ENCODE measurements at regions not wholly inside any gene's neighbourhood (a gene's known extent, or its start where the extent isn't known, plus 50 kb on each side); places are given as distances from the start of the nearest gene placed in this dataset.

- DNase-seq = no peak
Measured at GRCh38 chr14:101048766-101049165, 145.2 kb upstream of the RTL1 start.

GRCh38 chr14:101049511-101049910 lies 146.0 kb upstream of the RTL1 start:
- DNase-seq = no peak

GRCh38 chr14:101049942-101050341 lies 146.4 kb upstream of the RTL1 start:
- DNase-seq = no peak

- no peak for DNase-seq
Measured at GRCh38 chr14:101050901-101051490, 147.5 kb upstream of the RTL1 start.

- no peak for DNase-seq
Measured at GRCh38 chr14:101054671-101055070, 151.1 kb upstream of the RTL1 start.

- no peak for DNase-seq
Measured at GRCh38 chr14:101055106-101055662, 151.7 kb upstream of the RTL1 start.

- no peak for DNase-seq
Measured at GRCh38 chr14:101055776-101056374, 152.4 kb upstream of the RTL1 start.

GRCh38 chr14:101056446-101056845 lies 152.9 kb upstream of the RTL1 start:
- DNase-seq = no peak

GRCh38 chr14:101057394-101057793 lies 153.9 kb upstream of the RTL1 start:
- DNase-seq = no peak

- no peak for DNase-seq
Measured at GRCh38 chr14:101058571-101058970, 155.0 kb upstream of the RTL1 start.

GRCh38 chr14:101060171-101060601 lies 156.7 kb upstream of the RTL1 start:
- DNase-seq = no peak

GRCh38 chr14:101061411-101062064 lies 158.0 kb upstream of the RTL1 start:
- DNase-seq = no peak

- no peak for DNase-seq
Measured at GRCh38 chr14:101062065-101062450, 158.5 kb upstream of the RTL1 start.

GRCh38 chr14:101062601-101063000 lies 159.1 kb upstream of the RTL1 start:
- no peak for DNase-seq

- DNase-seq = no peak
Measured at GRCh38 chr14:101063121-101063520, 159.6 kb upstream of the RTL1 start.

GRCh38 chr14:101064121-101064661 lies 160.7 kb upstream of the RTL1 start:
- DNase-seq = no peak

- no peak for DNase-seq
Measured at GRCh38 chr14:101064718-101065117, 161.2 kb upstream of the RTL1 start.

GRCh38 chr14:101065246-101065645 lies 161.7 kb upstream of the RTL1 start:
- no peak for DNase-seq

- DNase-seq = no peak
Measured at GRCh38 chr14:101065696-101066694, 162.5 kb upstream of the RTL1 start.

GRCh38 chr14:101066826-101067510 lies 163.4 kb upstream of the RTL1 start:
- no peak for DNase-seq

- no peak for DNase-seq
Measured at GRCh38 chr14:101068313-101069227, 165.0 kb upstream of the RTL1 start.

Measured in hematopoietic multipotent progenitor cell treated with erythropoietin and hydrocortisone succinate and interleukin-3 and kit ligand, for 6 days (in vitro differentiated cells).